ENCODE measurements at regions not wholly inside any gene's neighbourhood (a gene's known extent, or its start where the extent isn't known, plus 50 kb on each side); places are given as distances from the start of the nearest gene placed in this dataset.

GRCh38 chr7:106959753-106960152 lies 84.8 kb upstream of the PRKAR2B start:
- Histone ChIP-seq H3K79me1 (ENCODE audit: low read depth, low read length) (no peaks in the 10 kb centered on the region), H3K4ac (replicated peaks; ENCODE audit: insufficient read length, low read depth, low read length) (no peak overlapping the region), H2BK15ac (ENCODE audit: low read length) (no peak overlapping the region), H4K91ac (replicated peaks; ENCODE audit: insufficient read length, low read length) (no peak overlapping the region), H2BK5ac (ENCODE audit: low read depth, low read length) (no peak overlapping the region), H3K27me3 (replicated peaks in 1 of 4; ENCODE audit: control insufficient read depth in 3 of 4, extremely low read depth in 1 of 4, insufficient read depth in 3 of 4, low read length in 3 of 4) (no peaks in the 10 kb centered on the region), H4K8ac (ENCODE audit: extremely low read depth, insufficient read depth, low read length) (no peak overlapping the region), H3K9ac (replicated peaks in 1 of 4; ENCODE audit: extremely low read depth in 1 of 4, low read depth in 3 of 4, low read length in 3 of 4) (no peak overlapping the region), H3K56ac (replicated peaks; ENCODE audit: insufficient read length, low read depth, low read length) (no peak overlapping the region), H2BK12ac (ENCODE audit: low read depth, low read length) (no peak overlapping the region), H3K4me2 (ENCODE audit: insufficient read depth in 1 of 2, low read depth in 2 of 2, low read length in 2 of 2) (no peak overlapping the region), H3K4me1 (replicated peaks in 1 of 4; ENCODE audit: control insufficient read depth in 3 of 4, insufficient read depth in 4 of 4, low read length in 3 of 4) (no peaks in the 10 kb centered on the region), H2AK5ac (ENCODE audit: low read depth, low read length) (no peak overlapping the region), H3K4me3 (ENCODE audit: extremely low read depth in 1 of 4, insufficient read depth in 2 of 4, low read depth in 3 of 4, low read length in 4 of 4) (no peak overlapping the region), H4K20me1 (replicated peaks in 1 of 2; ENCODE audit: control insufficient read depth in 1 of 2, insufficient read depth in 2 of 2, low read length in 2 of 2) (no peaks in the 10 kb centered on the region), H3K79me2 (ENCODE audit: control insufficient read depth in 1 of 2, insufficient read depth in 2 of 2, low read length in 2 of 2) (no peaks in the 10 kb centered on the region), H2BK120ac (replicated peaks; ENCODE audit: low read depth, low read length) (no peak overlapping the region), H2AFZ (ENCODE audit: low read length) (peak overlapping the region; percentile 67), H3K14ac (ENCODE audit: insufficient read length) (no peak overlapping the region), H3K27ac (ENCODE audit: low read depth, low read length) (no peak overlapping the region), H3K23ac (ENCODE audit: insufficient read length) (no peak overlapping the region), H2BK20ac (ENCODE audit: low read length) (0 out of 2 replicates have a peak overlapping the region, but pooled peaks have one; percentile 21), H3K18ac (ENCODE audit: extremely low read depth, low read length) (no peak overlapping the region), H3K9me3 (ENCODE audit: insufficient read depth in 2 of 2, low read depth in 1 of 2, low read length in 1 of 2) (no peaks in the 10 kb centered on the region), H3K36me3 (ENCODE audit: control insufficient read depth in 2 of 4, insufficient read depth in 4 of 4, low read length in 3 of 4) (no peaks in the 10 kb centered on the region), H3K23me2 (ENCODE audit: low read depth, low read length) (no peaks in the 10 kb centered on the region), H4K5ac (ENCODE audit: insufficient read length, low read depth, low read length) (no peak overlapping the region)
- POLR2A ChIA-PET (ENCODE audit: partially characterized antibody) = interaction anchor here (0.6 to 1.0 kb wide), 2 partner anchors 104 to 208 kb away, joined by 3 read pairs; no protein-coding TSS in a partner anchor
- DNase-seq (ENCODE audit: low read depth in 1 of 2, low spot score in 2 of 2) = peak in 1 of 2 experiments; percentile 58
- no peak for TF ChIP-seq BRCA1 (IDR thresholded peaks at IDR 0.05; ENCODE audit: low read depth, low read length)
- peak; percentile 33 to 58 for TF ChIP-seq RAD21 (IDR thresholded peaks at IDR 0.05 in 1 of 2, conservative IDR thresholded peaks at IDR 0.05 in 1 of 2; ENCODE audit: low read depth in 2 of 2, low read length in 2 of 2)
- peak in 2 of 3 experiments; percentile 69 to 78; a peak in 3 of 4 replicates for TF ChIP-seq CTCF (IDR thresholded peaks at IDR 0.05; ENCODE audit: control extremely low read depth in 1 of 3, insufficient read depth in 1 of 3, low read depth in 1 of 3, low read length in 3 of 3)
- peak; percentile 57 for FAIRE-seq
- CTCF ChIA-PET (ENCODE audit: partially characterized antibody) = interaction anchor here (0.6 to 6.2 kb wide), 22 partner anchors 8 to 424 kb away, joined by 3 to 71 read pairs (median 4); no protein-coding TSS in a partner anchor
- 38% methylated on average over 2 of the region's 2 CpGs; no CpG with 5 or more reads in 1 of the 2 experiments for WGBS, 2 experiments (ENCODE audit: extremely low coverage in 1 of 2, insufficient coverage in 1 of 2, insufficient read length in 1 of 2, insufficient replicate concordance in 2 of 2, low coverage in 1 of 2, low lambda C conversion rate in 2 of 2, missing lambda C conversion rate in 1 of 2)
